Activated CD8-positive, alpha-beta memory T cell treated with anti-CD3 and anti-CD28 coated beads for 48 hours (primary cell): ENCODE measurements at regions not wholly inside any gene's neighbourhood (a gene's known extent, or its start where the extent isn't known, plus 50 kb on each side); places are given as distances from the start of the nearest gene placed in this dataset.

Experiments used
- DNase-seq, 3 experiments: peaks; one replicate each; pipeline ENCODE4 v3.0.0-alpha.2; 2020; ENCODE audit warnings: low read depth in 2 of 3, low spot score in 2 of 3

DNA sequence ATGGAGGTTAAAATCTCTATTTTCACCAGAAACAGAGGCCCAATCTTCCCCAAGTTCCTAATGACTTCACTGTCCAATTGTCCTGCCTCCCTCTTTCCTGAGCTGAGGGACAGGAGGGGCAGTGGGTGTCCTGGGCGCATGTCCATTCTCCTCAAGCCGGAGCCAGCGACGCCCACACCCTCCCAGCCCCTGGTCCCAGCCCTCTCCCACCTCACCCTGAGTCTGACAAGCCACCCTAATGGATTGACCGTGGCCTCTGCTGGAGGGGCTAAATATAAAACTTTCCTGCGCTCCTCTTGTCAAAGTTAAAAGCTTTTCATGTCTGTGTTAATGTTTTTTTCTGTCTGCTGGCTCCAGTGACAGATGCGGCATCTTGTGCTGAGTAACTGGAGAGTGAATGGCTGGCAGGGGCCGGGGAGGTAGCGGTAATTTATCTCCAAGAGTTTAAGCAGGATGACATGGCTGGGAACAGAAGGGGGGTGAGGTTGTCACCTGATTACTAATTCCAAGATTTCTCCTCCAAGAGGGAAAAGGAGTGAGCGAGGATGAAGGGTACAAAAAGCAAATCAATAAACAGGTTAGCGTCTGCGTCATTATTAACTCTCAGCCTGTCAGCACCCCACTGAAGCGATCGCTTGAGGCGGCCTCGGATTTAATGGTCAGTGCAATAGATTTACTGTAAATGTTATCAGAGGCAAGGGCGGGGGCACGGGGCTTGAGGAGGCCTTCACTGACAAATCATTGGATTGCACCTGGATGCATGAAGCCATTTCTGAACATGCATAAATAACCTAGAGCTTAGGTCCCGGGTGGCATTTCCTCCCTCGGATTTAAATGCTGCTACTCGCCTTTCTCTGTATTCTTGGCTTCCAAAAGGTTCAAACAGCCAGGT lies 118.1 kb upstream of the MAFB start:
- DNase-seq = no peak

DNA sequence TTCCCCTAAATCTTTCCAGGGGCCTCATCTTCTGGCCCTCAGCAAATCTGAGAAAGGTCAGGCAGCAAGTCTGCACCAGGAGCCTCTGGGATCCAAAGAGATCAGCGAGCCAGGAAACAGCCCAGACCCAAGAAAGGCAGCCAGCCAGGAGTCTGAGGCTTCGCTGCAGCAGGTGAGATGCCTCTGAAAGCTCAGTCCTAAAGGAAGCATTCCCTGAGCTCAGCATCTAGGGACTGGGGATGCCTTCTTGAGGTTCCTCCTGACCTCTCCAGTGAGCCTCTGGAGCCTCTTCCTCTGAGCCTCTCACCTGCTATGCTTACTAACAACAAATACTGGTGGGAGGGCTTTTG lies 118.8 kb upstream of the MAFB start:
- no peak for DNase-seq

DNA sequence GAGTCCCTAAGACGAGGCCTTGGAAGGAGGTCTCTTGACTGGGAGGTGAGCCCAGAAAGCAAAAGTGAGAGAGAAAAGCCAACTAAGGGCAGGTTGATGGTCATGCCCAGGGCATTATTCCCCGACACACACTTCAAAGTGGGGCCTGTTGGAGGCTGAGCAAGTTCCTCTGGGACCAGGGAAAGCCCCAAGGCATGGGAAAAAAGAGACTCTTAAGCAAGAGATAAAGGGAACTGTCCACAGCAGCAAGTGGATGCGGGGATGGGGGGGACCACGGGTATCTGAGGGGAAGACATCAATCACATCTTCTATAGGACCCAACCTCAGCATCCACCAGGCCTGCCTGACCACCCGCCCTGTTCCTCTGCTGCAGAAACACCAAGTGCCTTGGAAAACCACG lies 119.9 kb upstream of the MAFB start:
- no peak for DNase-seq

DNA sequence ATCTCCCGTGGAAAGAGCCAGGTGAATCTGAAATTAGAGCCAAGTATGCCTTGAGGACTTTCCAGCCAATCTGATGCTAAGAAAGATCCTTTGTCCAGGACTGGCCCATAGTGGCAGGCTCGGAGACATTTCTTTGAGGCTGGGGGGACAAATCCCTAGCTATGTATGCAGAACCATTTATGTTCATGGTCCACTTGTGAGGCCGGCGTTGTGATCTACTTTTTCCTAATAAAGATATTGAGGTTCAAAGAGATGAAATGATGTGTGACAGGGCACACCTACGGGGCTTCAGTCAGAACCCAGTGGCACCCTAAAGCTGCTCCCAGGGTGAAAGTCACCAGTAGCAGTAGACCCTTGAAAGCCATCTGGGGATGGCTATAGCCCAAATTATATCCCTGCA lies 120.3 kb upstream of the MAFB start:
- DNase-seq = no peak

DNA sequence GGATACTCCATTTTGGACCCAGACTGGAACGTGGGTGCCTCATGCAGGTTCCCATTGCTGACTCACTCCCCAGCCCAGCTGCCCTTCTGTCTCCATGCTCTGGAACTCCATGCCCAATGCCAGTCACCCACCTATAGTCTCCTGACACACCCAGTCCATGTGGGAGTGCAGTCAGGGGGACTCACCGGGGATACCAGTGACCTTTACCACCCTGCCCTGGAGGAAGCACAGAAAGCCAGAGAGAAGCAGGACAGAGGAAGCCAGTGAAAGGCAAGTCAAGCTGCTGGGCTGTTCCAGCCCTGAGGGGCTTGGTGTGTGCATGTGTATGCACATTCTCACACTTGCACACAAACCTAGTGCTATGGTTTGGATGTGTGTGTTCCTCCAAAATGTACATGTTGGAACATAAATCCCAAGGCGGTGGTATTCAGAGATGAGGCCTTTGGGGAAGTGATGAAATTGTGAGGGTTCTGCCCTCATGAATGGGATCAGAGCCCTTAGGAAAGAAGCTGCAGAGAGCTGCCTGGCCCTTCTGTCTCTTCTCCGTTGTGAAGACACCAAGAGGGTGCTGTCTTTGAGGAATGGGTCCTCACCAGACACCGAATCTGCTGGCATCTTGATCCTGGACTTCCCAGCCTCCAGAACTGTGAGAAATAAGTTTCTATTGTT lies 121.4 kb upstream of the MAFB start:
- no peak for DNase-seq

DNA sequence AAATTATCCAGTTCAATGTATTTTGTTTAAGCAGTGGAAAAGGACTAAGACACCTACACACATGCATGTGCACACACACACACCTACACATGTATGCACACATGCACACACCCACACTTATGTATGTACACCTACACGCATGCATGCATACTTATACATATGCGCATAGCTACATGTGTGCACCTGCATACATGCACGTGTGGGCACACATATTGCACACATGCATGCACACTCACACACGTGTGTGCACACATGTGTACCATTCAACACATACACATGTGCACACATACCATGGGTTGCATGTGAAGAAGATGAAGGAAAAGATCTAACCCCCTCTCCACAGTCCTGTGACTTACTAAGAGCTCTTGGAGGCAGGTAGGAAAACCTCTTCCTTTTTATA lies 122.0 kb upstream of the MAFB start:
- no peak for DNase-seq

DNA sequence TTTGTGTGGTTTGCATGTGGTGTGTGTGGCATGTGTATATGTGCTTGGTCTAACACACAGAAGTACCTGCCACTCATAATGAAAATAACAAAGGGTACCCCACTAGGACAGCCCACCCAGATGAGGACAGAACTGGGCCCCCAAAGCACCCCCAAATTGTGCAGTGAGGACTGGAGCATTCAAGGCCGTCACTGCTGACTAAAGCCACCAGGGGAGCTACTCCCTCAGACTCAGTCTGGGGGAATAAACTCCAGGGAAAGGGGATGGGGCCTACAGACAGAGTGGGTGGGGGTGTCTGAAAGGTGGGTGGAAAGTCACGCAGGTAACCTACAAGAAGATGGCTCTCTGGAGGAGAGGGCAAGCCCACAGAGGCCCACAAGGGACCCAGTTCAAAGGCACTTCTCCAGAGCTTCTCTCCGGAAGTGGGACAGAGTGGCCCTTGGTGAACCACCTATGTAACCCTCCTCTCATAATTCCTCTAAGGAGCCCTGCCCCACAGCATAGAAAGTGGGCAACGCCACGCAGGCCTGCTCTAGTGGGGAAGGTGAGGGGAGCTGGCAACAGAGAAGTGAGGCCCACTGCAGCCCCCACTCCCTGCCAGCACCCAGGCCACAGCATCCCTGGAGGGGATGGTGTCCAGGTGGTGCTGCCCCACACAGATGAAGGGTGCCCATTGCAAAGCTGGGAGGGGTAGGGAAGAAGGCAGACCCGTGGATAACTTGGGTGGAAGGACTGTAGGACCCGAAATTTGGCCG lies 122.8 kb upstream of the MAFB start:
- DNase-seq = no peak

DNA sequence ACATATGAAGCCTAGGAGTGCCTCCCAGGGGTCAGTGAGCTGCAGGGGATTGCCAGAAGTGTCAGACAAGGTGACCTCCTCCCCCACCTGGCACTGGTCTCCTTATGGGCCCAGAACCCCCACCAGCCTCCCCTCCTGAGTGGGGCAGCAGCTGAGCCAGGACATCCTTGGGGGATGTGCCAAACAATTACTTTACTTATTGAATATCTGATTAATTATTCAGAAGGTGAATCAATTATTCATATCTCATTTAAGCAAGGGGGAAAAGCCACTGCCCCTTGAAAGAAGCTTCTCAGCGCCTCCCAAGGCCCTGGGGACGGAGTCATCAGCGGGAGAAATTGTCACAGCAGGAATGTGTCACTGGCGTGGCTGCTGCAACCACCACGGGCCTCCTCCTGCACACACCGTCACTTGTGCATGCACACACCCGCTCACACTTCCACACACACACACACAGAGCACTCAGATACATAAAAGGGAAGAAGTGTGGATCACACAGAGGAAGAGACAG lies 123.4 kb upstream of the MAFB start:
- DNase-seq = no peak

DNA sequence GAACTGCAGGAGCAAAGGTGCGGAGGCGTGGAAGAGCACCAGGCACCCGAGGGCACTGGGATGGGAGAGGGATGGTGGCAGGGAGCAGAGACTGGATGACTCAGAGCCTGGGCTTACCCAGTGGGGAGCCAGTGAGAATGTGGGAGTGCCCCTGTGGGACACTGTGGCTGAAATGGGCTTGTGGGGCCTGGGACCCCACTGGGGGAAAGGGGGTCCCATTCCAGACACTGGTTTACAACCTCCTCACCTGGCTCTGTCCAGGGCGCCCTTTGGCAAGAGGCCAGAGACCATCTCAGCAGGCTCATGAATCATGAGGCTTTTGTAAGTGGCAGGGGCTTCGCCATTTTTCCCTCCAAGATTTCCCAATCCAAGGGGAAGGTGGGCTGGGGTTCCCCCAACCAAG lies 124.0 kb upstream of the MAFB start:
- DNase-seq = no peak

DNA sequence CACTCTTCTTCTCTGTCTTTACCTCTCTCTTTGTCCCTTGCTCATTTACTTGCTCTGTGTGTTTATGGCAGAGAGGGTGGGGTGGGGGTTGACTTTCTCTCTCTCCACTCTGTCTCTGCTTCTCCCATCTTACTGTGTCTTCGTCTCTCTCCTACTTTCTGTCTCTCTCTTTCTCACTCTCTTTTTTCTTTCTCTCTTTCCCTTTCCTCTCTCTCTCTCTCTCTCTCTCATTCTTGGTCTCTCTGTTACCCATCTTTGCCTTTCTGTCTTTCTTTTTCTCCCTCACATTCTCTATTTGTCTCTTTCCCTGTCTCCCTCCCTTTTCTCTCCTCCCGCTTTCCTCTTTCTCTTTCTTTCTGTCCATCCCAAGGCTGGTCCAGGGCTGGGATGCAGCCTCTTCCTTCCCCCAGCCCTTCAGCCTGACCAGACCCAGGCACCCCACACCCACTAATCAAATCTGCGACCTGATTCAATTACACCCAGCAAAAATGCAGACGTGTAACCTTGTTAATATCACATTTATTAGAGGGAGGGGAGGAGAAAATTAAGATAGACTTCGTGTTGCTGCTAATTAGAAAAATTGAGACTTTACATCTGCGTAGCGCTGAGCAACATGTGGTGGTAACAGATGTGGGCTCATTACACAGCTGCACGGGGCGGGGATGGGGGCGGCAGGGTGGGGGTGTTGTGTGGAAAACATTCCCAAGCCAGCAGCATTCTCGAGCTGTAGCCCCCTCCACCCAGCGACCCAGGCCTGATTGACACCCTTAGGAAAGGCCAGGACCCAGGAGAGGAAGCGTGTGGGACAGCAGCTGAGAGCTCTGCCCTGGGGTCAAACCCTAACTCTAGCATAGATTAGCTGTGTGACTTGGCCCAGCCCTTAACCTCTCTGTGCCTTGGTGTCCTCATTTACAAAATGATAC lies 124.9 kb upstream of the MAFB start:
- no peak for DNase-seq

DNA sequence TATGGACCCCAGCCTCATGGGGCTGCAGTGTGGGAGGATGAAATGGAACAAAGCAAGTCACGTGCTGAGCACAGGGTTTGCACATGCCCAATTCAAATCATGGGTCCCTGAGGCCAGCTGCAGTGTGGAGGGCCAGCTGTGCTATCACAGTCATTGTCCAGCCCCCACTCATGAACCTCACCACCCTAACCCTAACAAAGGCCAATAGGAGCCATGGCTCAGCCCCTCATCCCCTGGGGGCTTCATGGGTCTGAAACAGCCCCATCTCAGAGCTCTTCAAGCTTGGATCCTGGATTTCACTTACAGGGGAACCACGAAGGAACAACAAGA lies 125.6 kb upstream of the MAFB start:
- no peak for DNase-seq

DNA sequence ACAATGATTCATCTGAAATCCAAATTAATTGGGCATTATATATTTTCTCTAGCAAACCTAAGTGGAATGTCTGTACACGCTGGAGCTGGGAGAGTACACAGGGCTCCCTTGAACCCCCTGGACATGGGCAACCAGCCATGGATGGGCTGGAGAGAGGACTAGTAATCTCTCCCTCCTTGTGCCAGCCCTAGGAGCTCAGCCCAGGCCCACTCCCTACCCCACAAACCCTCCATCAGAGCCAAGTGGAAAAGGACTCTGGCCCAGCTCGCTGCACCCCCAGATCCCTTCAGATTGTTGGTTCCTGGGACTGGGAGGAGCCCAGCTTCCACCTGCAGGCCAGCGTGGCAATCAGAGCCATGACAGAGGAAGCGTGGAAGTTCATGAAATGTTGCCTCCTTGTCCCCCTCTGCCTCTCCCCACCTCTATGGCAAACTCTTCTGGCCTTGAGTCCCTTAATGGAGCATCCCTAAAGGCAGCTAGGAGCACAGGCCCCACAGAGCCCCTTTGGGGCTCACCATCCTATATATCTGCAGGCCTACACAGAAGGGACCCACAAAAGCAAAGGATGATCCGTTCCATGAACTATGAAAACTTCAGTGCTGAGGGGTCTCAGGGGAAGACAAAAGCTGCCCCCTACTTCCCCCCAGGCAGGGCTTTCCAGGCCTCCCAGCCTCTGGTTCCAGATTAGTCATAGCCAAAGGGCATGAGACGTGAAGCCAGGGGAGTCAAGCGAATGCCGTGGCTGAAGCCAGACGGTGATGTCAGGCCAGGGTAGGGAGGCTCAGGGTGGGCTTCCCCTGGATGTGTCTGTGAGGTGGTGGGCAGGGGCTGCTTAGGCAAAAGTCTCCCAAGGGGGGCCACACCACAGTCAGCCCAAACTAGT lies 126.4 kb upstream of the MAFB start:
- DNase-seq = no peak

DNA sequence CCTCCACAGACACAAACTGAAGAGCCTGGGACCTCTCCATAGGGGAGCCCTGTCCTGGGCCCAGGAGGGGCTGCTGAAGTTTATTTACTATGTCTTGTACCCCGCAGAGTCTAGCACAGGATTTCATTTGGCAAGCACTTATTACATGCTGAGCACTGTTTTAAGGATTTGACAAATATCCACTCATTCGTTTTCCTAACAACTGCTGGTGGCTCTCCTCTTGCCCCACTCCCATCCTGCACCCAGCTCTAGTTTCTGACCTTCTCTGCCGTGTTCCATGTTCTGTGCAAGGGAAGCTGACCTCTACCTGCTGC lies 127.0 kb upstream of the MAFB start:
- no peak for DNase-seq

DNA sequence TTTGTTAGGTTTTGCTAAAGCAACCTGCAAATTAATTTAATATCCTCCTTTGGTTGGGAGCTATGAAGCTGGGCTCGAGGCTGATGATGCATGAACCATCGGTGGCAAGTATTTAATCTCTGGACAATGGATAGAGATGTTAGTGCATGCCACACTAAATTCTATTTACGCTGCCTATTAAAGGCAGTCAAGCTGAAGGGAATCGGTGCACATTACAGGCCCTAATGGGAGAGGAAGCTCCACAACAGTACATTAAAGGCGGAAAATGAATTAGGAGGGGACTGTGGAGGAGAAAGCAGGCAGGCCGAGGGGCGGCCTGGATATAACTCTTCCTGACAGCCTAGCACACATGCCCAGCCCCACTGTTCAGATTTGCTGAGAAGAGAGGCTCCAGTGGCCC lies 132.4 kb upstream of the MAFB start:
- no peak for DNase-seq

DNA sequence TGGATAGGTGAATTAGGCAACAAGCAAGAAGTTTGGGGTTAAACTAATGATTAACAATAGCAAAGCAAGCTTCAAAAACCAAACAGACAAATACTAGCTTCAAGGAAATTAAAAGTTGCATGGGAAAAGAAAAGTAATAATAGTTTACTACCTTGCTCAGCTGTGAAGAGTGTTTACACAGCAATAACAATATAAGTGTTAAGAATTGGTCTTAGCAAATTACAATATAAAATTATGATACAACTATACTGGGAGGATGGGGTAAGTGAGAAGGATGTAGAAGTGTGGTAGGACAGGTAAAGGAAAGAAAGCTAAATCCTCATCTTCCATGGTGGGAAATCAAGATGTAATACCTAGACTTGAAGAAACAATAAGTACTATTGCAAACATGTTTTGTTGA lies 137.7 kb upstream of the MAFB start:
- no peak for DNase-seq

DNA sequence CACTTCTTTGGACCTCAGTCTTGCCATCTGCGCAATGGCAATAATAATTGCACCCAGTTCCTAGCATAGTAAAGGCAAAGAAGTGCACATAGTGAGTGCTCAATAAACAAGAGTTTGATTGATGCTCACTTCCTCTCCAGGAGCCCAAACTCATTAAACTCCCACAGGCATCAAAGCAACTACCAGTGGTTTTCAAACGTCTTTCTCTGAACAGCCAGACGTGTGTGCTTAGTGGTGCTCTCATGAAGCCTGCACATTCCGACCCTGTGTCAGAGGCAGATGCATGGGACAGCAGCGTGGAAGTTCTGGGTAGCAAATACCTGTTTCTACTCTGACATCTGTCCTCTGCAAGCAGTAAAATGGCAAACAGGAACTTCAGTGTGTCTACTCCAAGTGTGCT lies 146.3 kb upstream of the MAFB start:
- no peak for DNase-seq

DNA sequence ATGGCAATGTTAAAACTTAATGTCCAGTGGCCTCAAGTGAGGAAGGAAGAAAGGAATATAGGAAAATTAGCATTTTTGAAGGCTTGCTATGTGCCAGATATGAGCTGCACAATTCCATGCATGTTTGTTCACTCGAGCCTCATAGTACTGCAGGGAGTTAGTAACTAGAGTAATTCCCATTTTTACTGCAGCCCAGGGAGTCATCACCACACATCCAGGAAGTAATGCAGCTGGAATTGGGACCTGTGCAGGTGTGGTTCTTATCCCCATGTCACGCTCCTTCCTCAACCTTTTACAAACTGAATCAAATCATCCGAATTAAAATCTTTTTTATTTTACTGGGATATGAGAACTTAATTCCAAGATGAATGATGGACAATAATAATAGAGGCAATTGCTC lies 149.5 kb upstream of the MAFB start:
- DNase-seq = no peak

DNA sequence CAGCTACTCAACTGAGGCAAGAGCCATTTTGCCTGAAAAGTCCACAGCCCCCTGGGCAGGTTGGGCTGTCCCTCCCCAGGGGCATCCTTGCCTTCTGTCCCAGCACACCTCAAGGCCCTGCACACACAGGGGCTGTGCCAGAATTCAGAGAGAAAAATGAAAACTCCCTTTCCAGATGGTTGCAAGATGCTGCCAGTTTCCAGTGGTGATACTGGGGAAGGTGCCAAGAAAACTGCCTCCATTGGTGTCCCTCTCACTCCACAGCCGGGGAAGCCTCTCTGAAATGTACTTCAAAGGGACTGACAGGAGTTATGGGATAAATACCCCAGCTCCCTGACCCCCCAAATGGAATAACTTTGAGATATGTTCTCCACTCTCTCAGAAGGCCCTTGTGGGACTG lies 154.2 kb upstream of the MAFB start:
- no peak for DNase-seq

DNA sequence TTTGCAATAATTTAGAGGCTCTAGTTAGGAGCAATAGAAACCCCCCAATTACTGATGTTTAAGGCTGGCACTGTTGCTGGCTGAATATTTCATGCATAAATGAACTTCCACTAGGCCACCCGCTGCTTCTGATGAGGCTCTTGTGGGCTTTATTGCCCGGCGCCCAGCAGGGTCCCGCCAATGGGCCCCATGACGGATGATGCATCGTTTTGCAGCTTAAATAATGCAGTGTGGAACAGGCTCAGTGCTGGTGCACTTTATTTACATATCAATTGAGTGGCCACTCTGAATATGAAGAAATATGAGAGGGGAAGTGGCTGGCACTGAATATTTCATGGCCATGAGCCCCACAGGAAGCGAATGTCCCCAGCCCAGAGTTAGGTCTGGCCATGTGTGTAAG lies 155.3 kb upstream of the MAFB start:
- no peak for DNase-seq

DNA sequence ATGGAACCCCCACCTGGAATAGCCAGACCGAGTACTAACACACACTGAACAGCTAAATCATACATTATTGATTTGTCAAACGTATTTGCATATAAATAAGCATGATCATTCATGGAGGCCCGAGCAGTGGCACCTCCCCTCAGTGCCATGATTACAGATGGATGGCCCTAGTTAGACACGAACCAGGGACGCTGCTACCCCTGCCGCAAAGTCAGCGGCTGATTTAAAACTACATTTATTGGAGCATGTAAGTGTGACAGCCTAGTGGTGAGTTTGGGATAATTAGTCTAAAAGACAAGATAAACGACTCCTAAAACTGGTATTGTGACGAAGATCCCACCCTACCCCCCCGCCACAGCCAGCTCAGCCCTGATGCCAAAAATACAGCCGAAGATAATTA lies 159.1 kb upstream of the MAFB start:
- no peak for DNase-seq
